Pancreas (tissue), 10 donors: ENCODE measurements at regions not wholly inside any gene's neighbourhood (a gene's known extent, or its start where the extent isn't known, plus 50 kb on each side); places are given as distances from the start of the nearest gene placed in this dataset.

ENCODE experiments used
- ATAC-seq, 4 donors: fragments of 200-7000 bp; cut with Tn5 transposase; one replicate each; pipeline versions ENCODE4 v1.8.0 to v1.9.1; 2020; ENCODE audit warnings: mild to moderate bottlenecking in 4 of 4, moderate library complexity in 4 of 4
- DNase-seq, 6 donors: peaks; one replicate each; pipeline ENCODE4 v3.0.0-alpha.2; 2020
- FAIRE-seq: peaks from 2 replicates; lab custom pipeline; 2012; peaks lifted over from hg19 to GRCh38; lab: Jason Lieb, UNC
- H3K27ac ChIP-seq, 4 donors: fragments of 200-600 bp; sonication (generic); 1 replicate in 3 of 4; 2 replicates in 1 of 4; pipeline versions ENCODE4 v1.5.0 to v1.8.0; 2020
- H3K27me3 ChIP-seq, 4 donors: fragments of 200-600 bp; one replicate each; pipeline ENCODE4 v1.8.0; 2021
- H3K36me3 ChIP-seq, 3 donors: fragments of 200-600 bp; sonication (generic) in 1 of 3; one replicate each; pipeline versions ENCODE4 v1.5.0 to v1.8.0; 2020 to 2021
- H3K4me1 ChIP-seq, 3 donors: fragments of 200-600 bp; one replicate each; pipeline ENCODE4 v1.8.0; 2021
- H3K4me3 ChIP-seq, 4 donors: fragments of 200-600 bp; sonication (generic) in 2 of 4; one replicate each; pipeline versions ENCODE4 v1.5.0 to v1.8.0; 2020 to 2021
- H3K9me3 ChIP-seq, 4 donors: fragments of 200-600 bp; one replicate each; pipeline ENCODE4 v1.8.0; 2021
- CTCF ChIP-seq, 4 donors: fragments of 200-600 bp; sonication (generic) in 3 of 4; IDR thresholded peaks; one replicate each; pipeline versions ENCODE4 v1.5.0 to v1.8.0; 2021; ENCODE audit warnings: antibody characterized with exemption in 4 of 4
- WGBS, 2 donors: extraction: QIAGEN DNeasy Blood & Tissue Kit; methylation state at CpG; one replicate each; pipeline ENCODE4 v1.1.7; 2013; 5-methylcytosine and 5-hydroxymethylcytosine counted together
- intact Hi-C, 3 donors: fragments of 100-400 bp; cut with DNase I; formaldehyde crosslinking; loops; one replicate each; pipeline versions ENCODE4 v1.11.1 to v1.14.2; 2022
- donor health status: healthy with polysubstance abuse.
- donor health status: DM: no; HTN: no; CAD: no; lungs with moderate emphysema.
- donor health status: DM: no; HTN: no; CAD: no.
- donor health status: control.
- donor health status: control.
- donor health status: Bipolar disorder and iron deficiency.
- donor health status: DM: yes; HTN: yes; CAD: no.
- donor health status: DM: no; HTN: no; CAD: no.
- donor health status: DM: no; HTN: no; CAD: no.
- donor health status: DM: yes; HTN: yes; CAD: no.

- FAIRE-seq (no peak), ATAC-seq (no peak), DNase-seq (no peak)
- Histone ChIP-seq H3K27ac (no peak overlapping the region), H3K4me1 (no peaks in the 10 kb centered on the region), H3K27me3 (no peaks in the 10 kb centered on the region), H3K4me3 (no peak overlapping the region), H3K36me3 (no peaks in the 10 kb centered on the region), H3K9me3 (no peaks in the 10 kb centered on the region)
- 86 to 91% methylated on average over 2 of the region's 2 CpGs for WGBS, 2 donors
- intact Hi-C loops: loop anchor here in 1 of 3 donors (5.0 kb wide), 1 partner anchor 69 kb away; no protein-coding TSS in a partner anchor
- no peak for TF ChIP-seq CTCF (IDR thresholded peaks at IDR 0.05)
Measured at GRCh38 chr2:16470936-16471490, 194.6 kb downstream of the CYRIA start.

GRCh38 chr2:16466821-16467151, 198.8 kb downstream of the CYRIA start:
- no peak for DNase-seq
- Histone ChIP-seq H3K4me3 (no peak overlapping the region), H3K9me3 (no peaks in the 10 kb centered on the region), H3K27me3 (no peaks in the 10 kb centered on the region), H3K27ac (no peak overlapping the region), H3K36me3 (no peaks in the 10 kb centered on the region), H3K4me1 (no peaks in the 10 kb centered on the region)
- no peak for TF ChIP-seq CTCF (IDR thresholded peaks at IDR 0.05)
- ATAC-seq: no peak
- 52 to 67% methylated on average over 2 of the region's 2 CpGs for WGBS, 2 donors
- intact Hi-C loops: no loop called here
- FAIRE-seq: no peak

GRCh38 chr2:16466133-16466820, 199.4 kb downstream of the CYRIA start:
- Histone ChIP-seq H3K27ac (no peak overlapping the region), H3K27me3 (no peaks in the 10 kb centered on the region), H3K9me3 (no peaks in the 10 kb centered on the region), H3K4me3 (no peak overlapping the region), H3K4me1 (no peaks in the 10 kb centered on the region), H3K36me3 (no peaks in the 10 kb centered on the region)
- no peak for FAIRE-seq
- WGBS, 2 donors: 75 to 84% methylated on average over 8 of the region's 8 CpGs
- no peak for TF ChIP-seq CTCF (IDR thresholded peaks at IDR 0.05)
- intact Hi-C loops: no loop called here
- no peak for ATAC-seq
- no peak for DNase-seq

- ATAC-seq (no peak), DNase-seq (no peak), FAIRE-seq (no peak)
- intact Hi-C loops: no loop called here
- 59 to 73% methylated on average over 3 of the region's 3 CpGs for WGBS, 2 donors
- H3K4me1 ChIP-seq: no peaks in the 10 kb centered on the region
- no peaks in the 10 kb centered on the region for H3K27me3 ChIP-seq
- H3K27ac ChIP-seq: no peak overlapping the region
- no peaks in the 10 kb centered on the region for H3K36me3 ChIP-seq
- TF ChIP-seq CTCF (IDR thresholded peaks at IDR 0.05): no peak
- no peaks in the 10 kb centered on the region for H3K9me3 ChIP-seq
- H3K4me3 ChIP-seq: no peak overlapping the region
Measured at GRCh38 chr2:16464641-16465040, 201.0 kb downstream of the CYRIA start.

- Histone ChIP-seq H3K9me3 (no peaks in the 10 kb centered on the region), H3K27me3 (no peaks in the 10 kb centered on the region), H3K4me1 (no peaks in the 10 kb centered on the region), H3K36me3 (no peaks in the 10 kb centered on the region), H3K27ac (no peak overlapping the region), H3K4me3 (no peak overlapping the region)
- intact Hi-C loops: no loop called here
- FAIRE-seq (no peak), DNase-seq (no peak), ATAC-seq (no peak)
- 47% methylated on average over 5 of the region's 5 CpGs for WGBS, 2 donors
- no peak for TF ChIP-seq CTCF (IDR thresholded peaks at IDR 0.05)
Measured at GRCh38 chr2:16462958-16463357, 202.7 kb downstream of the CYRIA start.
